ENCODE measurements at regions not wholly inside any gene's neighbourhood (a gene's known extent, or its start where the extent isn't known, plus 50 kb on each side); places are given as distances from the start of the nearest gene placed in this dataset.
"Not testable (repeated sequence)": the region's sequence is repeated elsewhere in the genome, so short reads cannot be mapped to it uniquely, and the experiment has no call there.

DNA sequence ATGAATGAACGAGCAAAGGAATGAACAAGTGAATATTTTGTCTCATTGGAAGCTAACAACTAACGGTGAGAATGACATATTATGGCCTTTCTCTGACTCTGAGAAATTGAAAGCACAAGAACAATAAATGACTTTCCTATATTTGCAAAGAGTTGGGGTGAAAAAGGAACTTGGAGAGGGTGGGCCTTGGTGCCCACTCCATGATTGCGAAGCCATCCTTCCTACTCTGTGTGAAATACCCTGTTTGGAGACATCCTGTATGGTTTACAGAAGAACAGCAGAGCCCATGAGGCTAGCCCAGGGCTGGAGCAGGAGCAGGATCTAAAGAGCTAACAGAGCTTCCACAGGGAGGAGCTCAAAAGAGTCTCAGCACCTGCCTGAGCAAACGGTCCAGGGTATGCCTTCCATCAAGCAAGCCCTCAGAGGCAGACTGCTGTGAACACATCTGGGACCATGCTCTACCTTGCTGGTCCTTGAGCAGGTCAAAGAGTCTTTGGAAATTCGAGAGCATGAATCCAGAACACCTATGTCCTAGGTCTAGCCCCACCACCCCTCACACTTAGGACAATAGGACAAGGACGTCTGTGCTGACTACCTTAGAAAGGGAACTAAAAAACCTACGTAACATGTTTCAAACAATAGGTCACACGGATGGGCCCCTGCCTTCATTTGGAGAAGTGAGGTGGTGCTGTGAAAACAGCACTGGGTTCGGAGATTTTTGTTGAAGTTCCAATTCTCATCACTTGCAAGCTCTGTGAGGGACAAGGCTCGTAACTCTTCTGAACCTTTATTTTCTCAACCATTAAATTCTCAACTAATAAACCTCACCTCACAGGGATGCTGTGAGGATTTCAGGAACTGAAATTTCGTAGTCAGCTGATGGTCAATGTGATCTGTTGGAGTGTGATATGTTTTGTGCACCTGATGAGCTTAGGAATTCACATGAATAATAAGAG is 377.4 kb downstream of the RRAGC start:
- no peak for DNase-seq (ENCODE audit: extremely low read depth, low read depth, low spot score)

DNA sequence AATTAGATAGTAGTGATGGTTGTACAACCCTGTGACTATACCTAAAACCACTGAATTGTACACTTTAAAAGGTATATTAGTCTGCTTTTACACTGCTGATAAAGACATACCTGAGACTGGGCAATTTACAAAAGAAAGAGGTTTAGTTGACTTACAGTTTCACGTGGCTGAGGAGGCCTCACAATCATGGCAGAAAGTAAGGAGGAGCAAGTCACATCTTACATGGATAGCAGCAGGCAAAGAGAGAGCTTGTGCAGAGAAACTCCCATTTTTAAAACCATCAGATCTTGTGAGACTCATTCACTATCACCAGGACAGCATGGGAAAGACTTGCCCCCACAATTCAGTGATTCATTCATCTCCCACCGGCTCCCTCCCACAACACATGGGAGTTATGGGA is 379.9 kb downstream of the RRAGC start:
- DNase-seq (ENCODE audit: extremely low read depth, low read depth, low spot score): not testable (repeated sequence)

DNA sequence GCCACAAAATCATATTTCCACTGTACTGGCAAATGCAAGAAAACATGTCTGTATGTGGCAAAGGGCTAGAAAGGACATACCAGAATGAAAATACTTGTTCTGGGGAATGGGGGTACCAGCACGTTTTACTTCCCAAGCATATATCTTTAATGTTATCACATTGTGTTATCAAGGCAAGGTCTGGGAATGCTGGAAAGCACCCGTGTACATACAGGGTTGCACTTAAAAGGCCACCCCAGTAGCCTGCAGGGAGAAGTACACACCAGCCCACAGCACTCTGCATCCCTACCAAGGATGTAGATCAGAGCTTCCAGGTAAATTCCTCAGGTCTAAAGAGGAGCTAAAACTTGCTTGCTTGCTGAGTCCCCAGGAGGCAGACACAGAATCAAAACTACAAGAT is 381.8 kb downstream of the RRAGC start:
- DNase-seq (ENCODE audit: extremely low read depth, low read depth, low spot score): no peak

GRCh38 chr1:38476850-38477178 is 382.8 kb downstream of the RRAGC start:
- no peak for DNase-seq (ENCODE audit: extremely low read depth, low read depth, low spot score)

DNA sequence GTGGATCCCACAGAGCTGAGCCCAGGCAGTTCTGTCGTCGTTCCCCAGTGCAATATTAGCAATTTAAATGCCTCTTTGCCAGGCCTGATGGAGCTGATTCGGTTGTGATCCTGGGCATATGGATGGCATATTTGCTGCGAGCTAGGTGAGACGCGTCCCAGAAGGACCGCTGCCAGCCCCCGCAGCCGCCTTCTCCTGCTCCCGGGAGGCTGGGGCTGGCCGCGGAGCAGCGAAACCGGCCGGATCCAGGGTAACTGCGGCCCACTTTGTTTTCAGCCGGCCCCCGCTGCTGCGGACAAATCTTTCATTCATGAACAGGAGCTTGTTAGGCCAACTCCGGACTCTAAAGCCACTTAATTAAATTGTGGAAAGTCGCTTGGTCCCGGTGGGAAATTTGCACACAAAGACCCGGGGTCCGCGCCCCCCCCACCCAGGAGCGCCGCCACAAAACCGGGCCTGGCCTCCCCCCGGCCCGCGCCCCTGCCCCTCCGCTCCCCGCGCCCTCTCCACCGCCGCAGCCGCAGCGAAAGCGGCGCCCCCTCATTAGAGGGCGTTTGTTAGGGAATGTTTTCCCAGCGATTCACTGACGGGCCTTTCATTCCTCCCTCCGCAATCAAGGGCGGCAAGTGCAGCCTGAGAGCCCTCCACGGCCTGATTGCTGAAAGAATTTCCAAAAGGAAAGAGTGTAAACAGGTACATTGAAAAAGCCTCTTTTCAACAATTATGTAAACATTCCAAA is 383.3 kb downstream of the RRAGC start:
- no peak for DNase-seq (ENCODE audit: extremely low read depth, low read depth, low spot score)

DNA sequence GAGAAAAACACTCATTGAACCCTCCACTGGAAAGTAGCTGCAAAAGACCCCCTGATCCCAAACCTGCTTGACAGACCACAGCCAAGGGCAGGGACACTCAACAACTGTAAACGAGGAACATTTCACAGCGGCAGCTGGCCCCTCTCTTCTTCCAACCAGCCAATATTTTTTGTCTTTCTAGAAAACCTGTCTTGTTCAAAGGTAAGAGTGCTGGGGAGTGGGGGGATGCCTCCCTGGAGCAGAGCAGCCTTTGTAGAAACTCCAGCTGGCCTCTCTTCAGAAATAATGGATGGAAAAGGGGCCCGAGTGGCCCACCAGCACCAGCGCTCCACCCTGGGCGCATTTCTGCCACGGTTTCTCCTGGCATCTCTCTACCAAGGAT is 384.0 kb downstream of the RRAGC start:
- DNase-seq (ENCODE audit: extremely low read depth, low read depth, low spot score): no peak

DNA sequence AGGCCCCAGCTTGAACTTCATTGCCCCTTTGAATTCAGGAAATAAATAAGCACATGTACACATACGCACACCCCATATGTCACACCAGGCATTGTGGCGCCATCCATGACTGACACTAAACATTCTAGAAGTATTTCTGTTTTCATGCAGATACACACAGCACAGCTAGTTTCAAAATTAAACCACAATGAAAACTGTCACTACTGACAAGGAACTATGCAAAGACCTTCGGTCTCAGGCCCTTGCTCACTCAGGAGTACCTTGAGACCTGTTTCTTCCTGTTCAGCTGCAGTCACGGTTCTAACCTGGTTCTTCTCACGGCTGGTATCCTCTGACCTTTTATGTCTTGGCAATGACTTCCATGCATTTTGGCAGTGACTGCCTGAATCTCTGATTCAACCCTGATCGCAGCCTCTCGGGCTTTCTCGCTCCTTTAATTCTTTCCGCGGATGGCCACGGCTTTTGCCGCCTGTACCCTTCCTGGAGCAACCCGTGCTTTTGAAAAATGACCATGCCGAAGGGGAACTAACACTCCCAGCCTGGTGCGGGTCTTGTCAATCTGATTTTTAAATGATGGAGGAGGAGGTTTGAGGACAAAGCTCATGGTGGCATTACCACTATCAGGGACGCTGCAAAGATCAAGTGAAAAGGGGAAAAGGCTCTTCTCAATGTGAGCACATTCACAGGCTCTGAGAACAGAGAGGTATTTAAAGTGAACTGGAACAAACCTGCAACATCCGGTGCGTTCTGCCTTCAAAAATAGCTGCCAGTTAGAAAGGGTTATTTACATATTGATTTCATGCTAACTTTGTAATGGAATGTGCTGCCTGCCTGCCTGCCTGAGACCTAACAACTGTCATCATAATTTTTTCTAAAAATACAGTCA is 384.6 kb downstream of the RRAGC start:
- no peak for DNase-seq (ENCODE audit: extremely low read depth, low read depth, low spot score)

DNA sequence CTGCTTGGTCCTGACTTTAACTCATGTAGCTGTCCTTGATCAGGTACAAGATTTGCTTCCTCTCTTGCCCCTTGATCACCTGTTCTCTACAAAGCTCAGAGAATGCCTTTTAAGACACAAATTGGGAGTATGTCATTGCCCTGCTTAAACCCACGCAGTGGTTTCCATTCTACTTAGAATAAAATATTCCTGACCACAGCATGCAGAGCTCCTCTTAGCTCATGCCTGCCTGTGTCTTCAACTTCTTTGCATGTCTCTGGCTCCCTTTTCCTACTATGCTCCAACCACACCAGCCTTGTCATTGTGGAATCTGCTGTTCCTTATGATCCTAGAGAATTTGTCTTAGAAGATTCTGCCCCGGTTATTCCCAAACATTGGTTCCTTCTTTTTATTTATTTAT is 393.1 kb downstream of the RRAGC start:
- no peak for DNase-seq (ENCODE audit: extremely low read depth, low read depth, low spot score)

DNA sequence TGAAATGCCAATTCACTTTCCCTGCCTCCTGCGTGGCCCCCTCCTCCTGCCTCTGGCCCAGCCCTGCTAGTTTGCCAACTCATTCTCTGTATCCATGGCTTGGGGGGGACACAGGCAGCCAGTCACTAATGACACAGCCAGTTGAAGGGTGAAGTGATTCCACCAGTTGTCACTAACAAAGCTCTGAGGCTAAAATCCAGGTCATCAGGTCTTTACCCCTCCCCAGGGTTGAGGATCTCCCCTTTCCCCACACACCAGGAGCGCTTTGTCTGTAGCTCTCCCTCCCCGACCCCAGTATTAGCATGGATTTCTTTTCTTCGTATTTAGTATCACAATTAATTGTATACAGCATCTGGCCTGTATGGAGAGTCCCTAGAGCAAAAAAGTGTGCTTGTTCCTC is 394.1 kb downstream of the RRAGC start:
- no peak for DNase-seq (ENCODE audit: extremely low read depth, low read depth, low spot score)

- no peak for DNase-seq (ENCODE audit: extremely low read depth, low read depth, low spot score)
These were observed 395.4 kb downstream of the RRAGC start for GRCh38 chr1:38464071-38464661.

DNA sequence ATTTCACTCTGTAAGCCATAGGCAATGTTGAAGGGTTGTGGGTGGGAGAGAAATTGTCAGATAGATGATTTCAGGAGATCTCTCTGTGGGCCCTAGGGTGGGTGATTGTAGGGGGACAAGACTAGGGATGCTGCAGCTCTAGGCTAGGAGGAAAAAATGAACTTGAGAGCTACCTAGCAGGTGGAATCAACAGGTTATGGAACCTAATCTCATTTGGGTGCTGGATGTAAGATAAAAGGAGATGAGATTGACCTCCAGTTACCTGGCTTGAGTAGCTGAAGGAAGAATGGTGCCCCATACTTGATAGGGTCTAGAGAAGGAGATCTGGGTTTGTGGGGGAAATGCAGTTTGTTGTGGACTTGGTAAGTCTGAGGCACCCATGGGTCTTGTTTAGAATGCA is 396.5 kb downstream of the RRAGC start:
- no peak for DNase-seq (ENCODE audit: extremely low read depth, low read depth, low spot score)

DNA sequence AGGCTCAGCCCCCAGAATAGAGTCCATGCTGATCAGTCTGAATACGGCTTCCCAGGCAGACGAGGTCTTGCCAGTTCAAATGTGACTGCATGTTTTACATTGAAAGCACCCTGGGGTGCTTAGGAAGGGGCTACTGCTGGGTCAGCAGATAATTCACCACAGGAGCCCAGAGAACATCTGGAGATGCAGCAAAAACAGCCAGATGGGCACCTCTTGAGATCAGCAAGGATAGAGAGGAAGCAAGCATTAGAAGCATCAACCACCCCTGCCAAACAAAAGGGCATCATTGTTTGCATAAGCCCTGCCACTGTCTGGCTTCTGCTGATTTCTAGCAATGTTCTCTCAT is 403.1 kb downstream of the RRAGC start:
- DNase-seq (ENCODE audit: extremely low read depth, low read depth, low spot score): no peak

DNA sequence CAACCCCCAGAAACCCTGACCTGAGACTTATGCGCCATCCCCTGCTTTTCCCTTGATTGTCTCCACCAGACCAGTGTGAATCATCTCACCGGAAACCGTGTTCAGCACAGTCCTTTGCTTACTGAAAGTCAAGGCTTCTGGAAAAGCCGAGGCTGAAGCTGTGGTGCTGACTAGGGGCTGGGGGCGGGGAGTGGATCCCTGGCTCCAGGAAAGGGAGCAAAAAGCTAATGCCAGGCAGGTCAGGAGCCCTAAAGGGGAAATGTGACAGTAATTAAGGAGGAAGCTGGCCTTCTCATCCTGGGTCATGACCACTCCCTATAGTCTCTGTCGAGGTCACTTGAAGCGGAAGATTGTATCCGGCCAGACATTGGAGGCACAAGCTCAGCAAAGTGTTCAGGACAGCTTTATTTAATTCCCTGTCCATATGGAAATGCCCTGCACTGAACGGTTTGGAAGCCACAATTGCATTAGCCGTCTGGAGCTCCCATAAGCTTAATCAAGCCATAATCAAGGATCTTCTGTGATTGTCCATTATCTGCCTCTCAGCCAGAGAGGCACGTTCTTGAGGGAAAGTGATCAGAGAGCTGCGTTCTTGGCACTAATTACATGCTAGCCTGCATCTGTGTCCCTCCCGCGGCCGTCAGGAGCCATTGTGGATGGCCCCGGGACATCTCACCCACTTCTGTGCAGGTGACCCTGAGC is 403.6 kb downstream of the RRAGC start:
- no peak for DNase-seq (ENCODE audit: extremely low read depth, low read depth, low spot score)

DNA sequence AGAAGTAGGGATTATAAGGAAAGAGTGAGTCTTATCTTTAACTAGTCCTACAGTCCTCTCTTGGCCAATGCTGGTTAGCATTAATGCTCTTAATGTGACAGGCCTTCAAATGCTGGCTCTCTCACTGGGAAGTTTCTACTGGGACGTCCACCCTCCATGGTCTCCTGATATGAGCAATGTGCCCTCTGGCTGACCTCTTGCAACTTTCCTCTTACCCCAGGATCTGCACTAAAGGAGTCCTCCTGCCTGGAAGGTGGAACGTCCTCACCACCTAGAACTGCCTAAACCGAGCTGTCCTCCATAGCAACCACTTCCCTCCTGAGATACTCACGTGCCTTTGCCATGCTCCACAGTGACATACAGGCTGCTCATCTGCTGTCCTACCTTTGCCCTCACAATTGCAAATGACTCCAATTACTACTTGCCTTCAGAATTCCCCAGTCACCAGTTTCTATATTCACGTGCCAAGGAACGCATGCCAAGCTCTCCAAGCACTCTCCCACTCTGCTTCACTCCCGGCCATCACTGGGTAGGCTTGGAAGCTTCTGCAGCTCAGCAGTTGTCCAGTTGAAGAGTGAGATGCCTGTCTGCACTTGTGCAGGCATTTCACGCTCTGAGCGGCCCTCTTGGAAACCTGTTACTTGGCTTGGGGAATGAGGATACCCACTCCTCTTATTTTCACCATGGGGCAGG is 404.7 kb downstream of the RRAGC start:
- DNase-seq (ENCODE audit: extremely low read depth, low read depth, low spot score): no peak

DNA sequence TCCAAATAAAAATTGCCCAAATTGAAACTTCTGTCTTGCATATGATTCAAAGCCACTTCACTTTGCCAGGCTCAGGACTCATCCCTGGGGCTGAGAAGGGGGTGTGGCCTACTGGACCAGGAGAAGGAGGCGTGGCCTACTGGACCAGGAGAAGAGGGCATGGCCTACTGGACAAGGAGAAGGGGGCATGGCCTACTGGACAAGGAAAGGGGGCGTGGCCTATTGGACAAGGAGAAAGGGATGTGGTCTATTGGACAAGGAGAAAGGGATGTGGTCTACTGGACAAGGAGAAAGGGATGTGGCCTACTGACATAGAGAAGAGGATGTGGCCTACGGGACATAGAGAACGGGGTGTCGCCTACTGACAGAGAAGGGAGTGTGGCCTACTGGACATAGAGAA is 405.3 kb downstream of the RRAGC start:
- no peak for DNase-seq (ENCODE audit: extremely low read depth, low read depth, low spot score)

DNA sequence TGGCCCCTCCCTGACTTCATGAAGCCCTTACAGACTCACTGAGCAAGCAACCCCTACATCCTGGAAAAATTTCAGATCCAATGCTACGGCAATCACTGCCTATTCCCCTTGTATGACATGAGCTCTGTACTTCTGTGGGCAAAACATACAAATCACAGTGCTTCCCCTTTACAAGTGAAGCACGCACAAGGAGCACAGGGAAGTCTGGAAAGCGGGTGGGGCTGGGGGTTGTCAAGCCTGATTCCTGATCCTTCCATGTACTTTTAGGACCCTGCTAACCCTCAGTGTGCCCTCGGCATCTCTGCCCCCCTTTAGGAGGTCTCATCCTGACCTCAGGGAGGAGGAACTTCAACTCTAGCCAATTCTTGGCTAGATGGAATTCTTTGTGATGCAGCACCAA is 405.7 kb upstream of the POU3F1 start:
- DNase-seq (ENCODE audit: extremely low read depth, low read depth, low spot score): no peak

DNA sequence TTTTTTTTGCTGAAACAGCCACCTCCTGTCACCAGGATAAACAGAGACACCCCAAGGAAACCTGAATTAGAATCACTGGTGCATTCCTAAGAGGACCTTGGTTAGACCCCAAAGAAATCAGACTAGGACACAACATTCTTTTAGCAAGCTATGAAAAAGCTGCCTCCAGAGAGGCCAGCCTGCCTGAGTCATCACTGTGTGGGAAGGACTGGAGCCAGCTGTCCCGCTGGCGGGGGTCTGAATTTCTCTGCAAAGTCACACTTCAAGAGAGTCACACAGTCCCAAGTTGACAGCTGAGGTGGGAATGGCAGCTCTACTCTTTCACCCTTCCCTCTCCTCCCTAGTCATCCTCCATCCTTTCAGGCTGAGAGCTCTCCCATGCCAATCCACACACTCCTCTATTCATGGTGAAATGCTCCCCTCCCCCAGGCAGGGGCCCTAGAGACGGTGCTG is 405.0 kb upstream of the POU3F1 start:
- no peak for DNase-seq (ENCODE audit: extremely low read depth, low read depth, low spot score)

GRCh38 chr1:38448893-38449292 is 402.3 kb upstream of the POU3F1 start:
- no peak for DNase-seq (ENCODE audit: extremely low read depth, low read depth, low spot score)

DNA sequence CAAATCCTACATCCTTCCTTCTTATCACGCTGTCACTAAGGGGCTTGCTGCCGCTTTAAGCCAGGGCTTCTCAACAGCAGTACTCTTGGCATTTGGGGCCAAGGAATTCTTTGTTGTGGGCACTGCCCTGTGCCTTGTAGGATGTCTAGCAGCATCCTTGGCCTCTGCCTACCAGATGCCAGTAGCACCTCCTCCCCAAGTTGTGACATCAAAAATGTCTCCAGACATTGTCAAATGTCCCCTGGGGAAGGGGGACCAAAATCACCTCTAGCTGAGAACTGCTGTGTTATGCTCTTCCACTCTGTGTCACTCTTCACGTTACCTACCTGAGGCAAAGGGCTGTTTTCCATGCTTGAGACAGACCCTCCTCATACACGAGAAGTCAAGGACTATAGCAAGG is 400.3 kb upstream of the POU3F1 start:
- DNase-seq (ENCODE audit: extremely low read depth, low read depth, low spot score): no peak
